ENCODE measurements at regions not wholly inside any gene's neighbourhood (a gene's known extent, or its start where the extent isn't known, plus 50 kb on each side); places are given as distances from the start of the nearest gene placed in this dataset.

GRCh38 chr16:87552072-87552718 is 50.1 kb upstream of the JPH3 start:
- TF ChIP-seq POLR2A (IDR thresholded peaks at IDR 0.05) (no peak), CTCF (IDR thresholded peaks at IDR 0.05) (no peak)

All from esophagus squamous epithelium (tissue), 4 donors.